ENCODE measurements at regions not wholly inside any gene's neighbourhood (a gene's known extent, or its start where the extent isn't known, plus 50 kb on each side); places are given as distances from the start of the nearest gene placed in this dataset.

GRCh38 chr12:28092396-28092795, 97.9 kb upstream of the CCDC91 start:
- dilution Hi-C loops (cut with HindIII; ENCODE audit: low sequenced_read_pairs, unreplicated experiment), result no loop called here
- Histone ChIP-seq H3K18ac (ENCODE audit: low read depth, low read length) (no peak overlapping the region), H3K4me3 (ENCODE audit: insufficient read depth, low read depth, low read length) (no peak overlapping the region), H3K27ac (ENCODE audit: insufficient read depth, low read length) (no peak overlapping the region), H2BK15ac (ENCODE audit: low read depth, low read length) (no peak overlapping the region), H3K79me1 (ENCODE audit: low read depth in 1 of 2, low read length in 2 of 2) (no peaks in the 10 kb centered on the region), H3K4me1 (ENCODE audit: control insufficient read depth, insufficient read depth, low read length) (no peaks in the 10 kb centered on the region), H3K27me3 (ENCODE audit: control insufficient read depth, insufficient read depth, low read length) (no peaks in the 10 kb centered on the region), H4K20me1 (ENCODE audit: insufficient read depth, low read length) (no peaks in the 10 kb centered on the region), H3K4me2 (ENCODE audit: low read depth, low read length) (no peak overlapping the region), H3K9ac (ENCODE audit: low read depth, low read length) (no peak overlapping the region), H2BK20ac (ENCODE audit: low read depth, low read length) (no peak overlapping the region), H2AK9ac (replicated peaks; ENCODE audit: low read depth, low read length, poor library complexity) (no peak overlapping the region), H3K36me3 (ENCODE audit: control insufficient read depth, insufficient read depth, low read length) (no peaks in the 10 kb centered on the region), H2AK5ac (ENCODE audit: low read depth, low read length) (no peak overlapping the region), H3K9me1 (ENCODE audit: insufficient read depth, low read length) (no peaks in the 10 kb centered on the region), H2AFZ (replicated peaks; ENCODE audit: low read length, poor library complexity) (no peak overlapping the region), H2BK120ac (ENCODE audit: low read depth, low read length) (no peak overlapping the region), H3K56ac (ENCODE audit: extremely low read depth, insufficient read depth, low read length) (no peak overlapping the region), H4K91ac (ENCODE audit: insufficient read depth, low read depth, low read length) (no peak overlapping the region), H3K4ac (ENCODE audit: low read depth, low read length) (no peak overlapping the region), H4K5ac (ENCODE audit: low read depth, low read length) (no peak overlapping the region), H3K14ac (replicated peaks; ENCODE audit: low read depth, low read length) (no peak overlapping the region), H3K9me3 (ENCODE audit: control insufficient read depth, insufficient read depth, low read length) (no peaks in the 10 kb centered on the region), H2BK5ac (ENCODE audit: low read depth, low read length, poor library complexity, severe bottlenecking) (no peak overlapping the region), H3K23ac (ENCODE audit: low read depth, low read length) (no peak overlapping the region), H4K8ac (ENCODE audit: low read depth in 2 of 2, low read length in 2 of 2) (no peak overlapping the region)
- TF ChIP-seq RCOR1 (IDR thresholded peaks at IDR 0.05; ENCODE audit: insufficient replicate concordance, low read length) (no peak), SMC3 (IDR thresholded peaks at IDR 0.05; ENCODE audit: low read depth, low read length) (no peak), POLR2A (IDR thresholded peaks at IDR 0.05; ENCODE audit: low read depth, low read length) (no peak), FOS (IDR thresholded peaks at IDR 0.05; ENCODE audit: low read depth, low read length) (no peak), MAZ (IDR thresholded peaks at IDR 0.05; ENCODE audit: borderline replicate concordance, low read depth, low read length) (no peak), CTCF (conservative IDR thresholded peaks at IDR 0.05; ENCODE audit: low read depth, low read length) (no peak), MAFK (IDR thresholded peaks at IDR 0.05; ENCODE audit: low read depth, low read length) (no peak), NFE2L2 (IDR thresholded peaks at IDR 0.05; ENCODE audit: low read depth, low read length) (no peak), MXI1 (IDR thresholded peaks at IDR 0.05; ENCODE audit: borderline replicate concordance, low read depth, low read length) (no peak), CHD1 (IDR thresholded peaks at IDR 0.05; ENCODE audit: low read depth, low read length) (no peak)
- in situ Hi-C loops (cut with MboI; ENCODE audit: low sequenced_read_pairs), result no loop called here
- ATAC-seq (ENCODE audit: low read depth), result no peak
- intact Hi-C loops (cut with micrococcal nuclease), result no loop called here
- ChIA-PET POLR2A (ENCODE audit: unreplicated experiment) (no interaction called here), CTCF (no interaction called here)
- BruUV-seq (replicated peaks), result no TSS peak
- WGBS, 2 experiments (ENCODE audit: extremely low coverage in 2 of 2, insufficient read length in 1 of 2), result no CpG with 5 or more reads among the region's 4 CpGs
- no peak for DNase-seq

Measured in IMR-90 (cell line).